Common myeloid progenitor, CD34-positive (primary cell): ENCODE measurements at regions not wholly inside any gene's neighbourhood (a gene's known extent, or its start where the extent isn't known, plus 50 kb on each side); places are given as distances from the start of the nearest gene placed in this dataset.
A peak's percentile ranks its signal among the peaks of the same experiment; 100 is the strongest.

Experiments
- CTCF ChIA-PET: fragments of 350-600 bp; sonication (Branson Sonifier 250); formaldehyde crosslinking; loops from one replicate; lab custom pipeline; 2021; ENCODE audit warnings: antibody characterized with exemption; lab: Charles Lee
- POLR2A ChIA-PET: fragments of 350-600 bp; sonication (Branson Sonifier 250); formaldehyde crosslinking; loops from one replicate; lab custom pipeline; 2021; ENCODE audit warnings: antibody characterized with exemption; lab: Charles Lee
- DNase-seq, 3 donors: peaks; one replicate each; pipeline versions ENCODE4 v3.0.0 to v3.0.0-alpha.2; 2013
- H3K27ac ChIP-seq, 2 experiments: 1 replicate in 1 of 2; 2 replicates in 1 of 2; pipeline ENCODE4 v1.7.0; 2013; ENCODE audit warnings: inconsistent platforms in 2 of 2, low read length in 2 of 2, mild to moderate bottlenecking in 2 of 2, low read depth in 1 of 2, moderate library complexity in 1 of 2; ENCODE audit not compliant: severe bottlenecking in 2 of 2, insufficient read depth in 1 of 2, poor library complexity in 1 of 2
- H3K27me3 ChIP-seq, 5 experiments: replicated peaks in 2 of 5; 1 replicate in 3 of 5; 2 replicates in 2 of 5; pipeline versions ENCODE4 v1.6.1 to v1.7.0; 2013; ENCODE audit warnings: low read length in 4 of 5, mild to moderate bottlenecking in 2 of 5, moderate library complexity in 2 of 5, inconsistent platforms in 1 of 5; ENCODE audit not compliant: insufficient read depth in 5 of 5, control insufficient read depth in 4 of 5
- H3K36me3 ChIP-seq, 4 experiments: 1 replicate in 2 of 4; 2 replicates in 2 of 4; pipeline versions ENCODE4 v1.6.1 to v1.7.0; 2013; ENCODE audit warnings: low read length in 3 of 4, control low read depth in 1 of 4, mild to moderate bottlenecking in 1 of 4; ENCODE audit not compliant: control insufficient read depth in 4 of 4, insufficient read depth in 4 of 4
- H3K4me1 ChIP-seq, 4 experiments: 1 replicate in 3 of 4; 2 replicates in 1 of 4; pipeline versions ENCODE4 v1.6.1 to v1.7.1; 2013; ENCODE audit warnings: low read length in 3 of 4, mild to moderate bottlenecking in 3 of 4, control low read depth in 1 of 4, inconsistent platforms in 1 of 4, moderate library complexity in 1 of 4; ENCODE audit not compliant: control insufficient read depth in 4 of 4, insufficient read depth in 4 of 4; ENCODE audit errors: control extremely low read depth in 1 of 4
- H3K4me3 ChIP-seq, 7 experiments: 1 replicate in 4 of 7; 2 replicates in 3 of 7; pipeline versions ENCODE4 v1.5.1 to v1.7.0; 2013; ENCODE audit warnings: mild to moderate bottlenecking in 7 of 7, low read length in 6 of 7, moderate library complexity in 6 of 7, inconsistent platforms in 2 of 7, low read depth in 2 of 7, control low read depth in 1 of 7; ENCODE audit not compliant: insufficient read depth in 4 of 7, control insufficient read depth in 1 of 7; ENCODE audit errors: extremely low read depth in 1 of 7
- H3K9me3 ChIP-seq, 5 experiments: 1 replicate in 4 of 5; 2 replicates in 1 of 5; pipeline versions ENCODE4 v1.6.1 to v1.7.1; 2013; ENCODE audit warnings: low read length in 4 of 5, mild to moderate bottlenecking in 2 of 5, inconsistent platforms in 1 of 5, low read depth in 1 of 5, moderate library complexity in 1 of 5; ENCODE audit not compliant: control insufficient read depth in 4 of 5, insufficient read depth in 2 of 5; ENCODE audit errors: control extremely low read depth in 1 of 5
- WGBS: methylation state at CpG from one replicate; pipeline ENCODE4 v1.1.5; 2013; ENCODE audit not compliant: insufficient coverage; 5-methylcytosine and 5-hydroxymethylcytosine counted together

GRCh38 chr22:48088926-48089536, 1326.6 kb downstream of the TBC1D22A start:
- Histone ChIP-seq H3K4me1 (peaks cover 0 to 45% (median 28%) of the 10 kb centered on the region in 4 experiments), H3K27ac (no peak overlapping the region)
- WGBS: 92% methylated on average over 6 of the region's 8 CpGs

GRCh38 chr22:48088251-48088650, 1325.8 kb downstream of the TBC1D22A start:
- Histone ChIP-seq H3K27me3 (peaks cover 0 to 20% (median 5%) of the 10 kb centered on the region in 5 experiments), H3K27ac (no peak overlapping the region), H3K9me3 (no peaks in the 10 kb centered on the region), H3K36me3 (no peaks in the 10 kb centered on the region), H3K4me1 (peaks cover 0 to 51% (median 35%) of the 10 kb centered on the region in 4 experiments), H3K4me3 (no peak overlapping the region)
- DNase-seq: no peak
- CTCF ChIA-PET: no interaction called here
- POLR2A ChIA-PET: no interaction called here
- no CpG with 5 or more reads among the region's 5 CpGs for WGBS

More at GRCh38 chr22:48088926-48089536, 1326.6 kb downstream of the TBC1D22A start:
- ChIA-PET CTCF (no interaction called here), POLR2A (no interaction called here)
- H3K9me3 ChIP-seq: no peaks in the 10 kb centered on the region
- H3K36me3 ChIP-seq: no peaks in the 10 kb centered on the region
- no peak overlapping the region for H3K4me3 ChIP-seq
- DNase-seq: no peak
- H3K27me3 ChIP-seq: peaks cover 0 to 16% (median 4%) of the 10 kb centered on the region in 5 experiments

GRCh38 chr22:48085901-48086645, 1323.6 kb downstream of the TBC1D22A start:
- H3K4me1 ChIP-seq: peaks cover 0 to 39% (median 34%) of the 10 kb centered on the region in 4 experiments
- WGBS: 91% methylated on average over 5 of the region's 8 CpGs
- H3K27me3 ChIP-seq: peaks cover 0 to 42% (median 7%) of the 10 kb centered on the region in 5 experiments
- H3K27ac ChIP-seq: no peak overlapping the region
- DNase-seq: no peak
- no peak overlapping the region for H3K4me3 ChIP-seq
- H3K36me3 ChIP-seq: no peaks in the 10 kb centered on the region
- H3K9me3 ChIP-seq: no peaks in the 10 kb centered on the region
- ChIA-PET POLR2A (no interaction called here), CTCF (interaction anchor here (1.9 kb wide), 1 partner anchor 8 kb away, joined by 6 read pairs; no protein-coding TSS in a partner anchor)

GRCh38 chr22:48084729-48085050, 1322.2 kb downstream of the TBC1D22A start:
- WGBS: 24% methylated on average over 10 of the region's 11 CpGs

GRCh38 chr22:48084041-48084728, 1321.7 kb downstream of the TBC1D22A start:
- peak overlapping the region in 2 of 7 experiments; percentile 12 to 42 for H3K4me3 ChIP-seq
- under 1% methylated on average over 12 of the region's 13 CpGs for WGBS
- peak; percentile 71 to 91 (median 91) for DNase-seq
- ChIA-PET POLR2A (interaction anchor here (0.6 kb wide), 1 partner anchor 10 kb away, joined by 3 read pairs; no protein-coding TSS in a partner anchor), CTCF (interaction anchor here (1.9 kb wide), 1 partner anchor 10 kb away, joined by 6 read pairs; no protein-coding TSS in a partner anchor)
- H3K27ac ChIP-seq: no peak overlapping the region
- H3K36me3 ChIP-seq: no peaks in the 10 kb centered on the region
- no peaks in the 10 kb centered on the region for H3K9me3 ChIP-seq
- peaks cover 0 to 23% (median 21%) of the 10 kb centered on the region in 4 experiments for H3K4me1 ChIP-seq
- H3K27me3 ChIP-seq: peaks cover 0 to 58% (median 11%) of the 10 kb centered on the region in 5 experiments

More at GRCh38 chr22:48084729-48085050, 1322.2 kb downstream of the TBC1D22A start:
- Histone ChIP-seq H3K27ac (no peak overlapping the region), H3K27me3 (peaks cover 0 to 56% (median 10%) of the 10 kb centered on the region in 5 experiments), H3K4me1 (peaks cover 0 to 25% (median 23%) of the 10 kb centered on the region in 4 experiments), H3K9me3 (no peaks in the 10 kb centered on the region), H3K4me3 (peak overlapping the region in 1 of 7 experiments; percentile 42), H3K36me3 (no peaks in the 10 kb centered on the region)
- POLR2A ChIA-PET: interaction anchor here (0.6 kb wide), 1 partner anchor 10 kb away, joined by 3 read pairs; no protein-coding TSS in a partner anchor
- no peak for DNase-seq
- CTCF ChIA-PET: interaction anchor here (1.9 kb wide), 1 partner anchor 9 kb away, joined by 6 read pairs; no protein-coding TSS in a partner anchor

- ChIA-PET POLR2A (no interaction called here), CTCF (no interaction called here)
- H3K27me3 ChIP-seq: peaks cover 0 to 65% (median 13%) of the 10 kb centered on the region in 5 experiments
- H3K9me3 ChIP-seq: no peaks in the 10 kb centered on the region
- peaks cover 0 to 23% (median 21%) of the 10 kb centered on the region in 4 experiments for H3K4me1 ChIP-seq
- 61% methylated on average over 10 of the region's 10 CpGs for WGBS
- no peaks in the 10 kb centered on the region for H3K36me3 ChIP-seq
- no peak overlapping the region for H3K27ac ChIP-seq
- peak overlapping the region in 1 of 7 experiments; percentile 8 for H3K4me3 ChIP-seq
- DNase-seq: no peak
Measured at GRCh38 chr22:48083502-48083901, 1321.1 kb downstream of the TBC1D22A start.
